Esophagus muscularis mucosa (tissue), 4 donors: ENCODE measurements at regions not wholly inside any gene's neighbourhood (a gene's known extent, or its start where the extent isn't known, plus 50 kb on each side); places are given as distances from the start of the nearest gene placed in this dataset.
A peak's percentile ranks its signal among the peaks of the same experiment; 100 is the strongest.
"Not testable (repeated sequence)": the region's sequence is repeated elsewhere in the genome, so short reads cannot be mapped to it uniquely, and the experiment has no call there.

Experiments used
- DNase-seq: peaks from one replicate; pipeline ENCODE4 v3.0.0-alpha.2; 2017; ENCODE audit errors: extremely low spot score
- H3K27ac ChIP-seq, 4 donors: fragments of 200-600 bp; sonication (generic); replicated peaks in 1 of 4; 1 replicate in 3 of 4; 2 replicates in 1 of 4; pipeline ENCODE4 v1.5.1; 2016 to 2019; ENCODE audit warnings: mild to moderate bottlenecking in 1 of 4
- H3K27me3 ChIP-seq, 4 donors: fragments of 200-600 bp; sonication (generic); one replicate each; pipeline versions ENCODE4 v1.5.1 to v1.6.0; 2016 to 2019
- H3K36me3 ChIP-seq, 4 donors: fragments of 200-600 bp; sonication (generic); one replicate each; pipeline ENCODE4 v1.5.1; 2016 to 2019
- H3K4me1 ChIP-seq, 4 donors: fragments of 200-600 bp; sonication (generic); one replicate each; pipeline ENCODE4 v1.5.1; 2016 to 2019
- H3K4me3 ChIP-seq, 4 donors: fragments of 200-600 bp; sonication (generic); 1 replicate in 2 of 4; 2 replicates in 2 of 4; pipeline ENCODE4 v1.5.1; 2016 to 2019; ENCODE audit warnings: mild to moderate bottlenecking in 4 of 4, moderate library complexity in 1 of 4
- H3K9me3 ChIP-seq, 4 donors: fragments of 200-600 bp; sonication (generic); 1 replicate in 3 of 4; 2 replicates in 1 of 4; pipeline ENCODE4 v1.5.1; 2016 to 2019
- CTCF ChIP-seq, 3 experiments: fragments of 200-600 bp in 2 of 3; fragments of 450-650 bp in 1 of 3; sonication (generic) in 2 of 3; IDR thresholded peaks; one replicate each; pipeline ENCODE4 v1.5.1; 2017 to 2019; ENCODE audit warnings: antibody characterized with exemption in 3 of 3, mild to moderate bottlenecking in 2 of 3, moderate library complexity in 1 of 3
- EP300 ChIP-seq: sonication (generic); formaldehyde crosslinking; IDR thresholded peaks from one replicate; pipeline ENCODE4 v1.6.1; 2017; ENCODE audit warnings: antibody characterized with exemption
- POLR2A ChIP-seq: fragments of 450-650 bp; IDR thresholded peaks from one replicate; pipeline ENCODE4 v1.6.1; 2017; ENCODE audit warnings: antibody characterized with exemption, moderate library complexity, mild to moderate bottlenecking, low read depth
- POLR2AphosphoS5 ChIP-seq, 2 donors: sonication (generic); formaldehyde crosslinking; IDR thresholded peaks; one replicate each; pipeline ENCODE4 v1.6.1; 2017; ENCODE audit warnings: antibody characterized with exemption in 2 of 2
- WGBS: methylation state at CpG from one replicate; pipeline ENCODE4 v1.1.5; 2018; 5-methylcytosine and 5-hydroxymethylcytosine counted together
- intact Hi-C: fragments of 100-400 bp; cut with DNase I; formaldehyde crosslinking; loops from one replicate; pipeline ENCODE4 v1.15.1; 2023

- 72% methylated on average over 2 of the region's 2 CpGs for WGBS
- H3K27me3 ChIP-seq, result peaks cover 0 to 15% (median 0%) of the 10 kb centered on the region in 4 donors
- H3K36me3 ChIP-seq, result no peaks in the 10 kb centered on the region
- no peaks in the 10 kb centered on the region for H3K9me3 ChIP-seq
- DNase-seq, result peak; percentile 68
- no peak overlapping the region for H3K27ac ChIP-seq
- intact Hi-C loops, result no loop called here
- no peaks in the 10 kb centered on the region for H3K4me1 ChIP-seq
- H3K4me3 ChIP-seq, result no peak overlapping the region
- no peak for TF ChIP-seq POLR2A
- TF ChIP-seq CTCF (IDR thresholded peaks at IDR 0.05), result no peak
- no peak for TF ChIP-seq POLR2AphosphoS5 (IDR thresholded peaks at IDR 0.05)
- TF ChIP-seq EP300, result no peak
These were observed 151.5 kb upstream of the PDE1C start for GRCh38 chr7:32221736-32222135.

- Histone ChIP-seq H3K4me1 (no peaks in the 10 kb centered on the region), H3K4me3 (no peak overlapping the region), H3K9me3 (no peaks in the 10 kb centered on the region), H3K36me3 (no peaks in the 10 kb centered on the region), H3K27me3 (peaks cover 0 to 15% (median 0%) of the 10 kb centered on the region in 4 donors), H3K27ac (no peak overlapping the region)
- intact Hi-C loops, result no loop called here
- DNase-seq, result peak; percentile 70
- 82% methylated on average over 2 of the region's 2 CpGs for WGBS
- TF ChIP-seq EP300 (no peak), CTCF (IDR thresholded peaks at IDR 0.05) (no peak), POLR2A (no peak), POLR2AphosphoS5 (IDR thresholded peaks at IDR 0.05) (no peak)
These were observed 150.8 kb upstream of the PDE1C start for GRCh38 chr7:32221056-32221455.

GRCh38 chr7:32219831-32220230 is 149.6 kb upstream of the PDE1C start:
- WGBS, result 40% methylated on average over 1 of the region's 1 CpG
- not testable (repeated sequence) for DNase-seq, H3K4me1 ChIP-seq, H3K4me3 ChIP-seq, H3K9me3 ChIP-seq, H3K27ac ChIP-seq, H3K36me3 ChIP-seq
- intact Hi-C loops, result loop anchor here (10.0 kb wide), 1 partner anchor 125 kb away; no protein-coding TSS in a partner anchor
- H3K27me3 ChIP-seq, result peaks cover 0 to 15% (median 0%) of the 10 kb centered on the region in 4 donors

- WGBS, result 81% methylated on average over 3 of the region's 3 CpGs
- intact Hi-C loops, result loop anchor here (10.0 kb wide), 1 partner anchor 125 kb away; no protein-coding TSS in a partner anchor
- Histone ChIP-seq H3K4me3 (no peak overlapping the region), H3K9me3 (no peaks in the 10 kb centered on the region), H3K27ac (no peak overlapping the region), H3K36me3 (no peaks in the 10 kb centered on the region), H3K4me1 (no peaks in the 10 kb centered on the region), H3K27me3 (peaks cover 0 to 15% (median 0%) of the 10 kb centered on the region in 4 donors)
- DNase-seq, result peak; percentile 45
- no peak for TF ChIP-seq CTCF (IDR thresholded peaks at IDR 0.05)
- no peak for TF ChIP-seq POLR2AphosphoS5 (IDR thresholded peaks at IDR 0.05)
- no peak for TF ChIP-seq POLR2A
- TF ChIP-seq EP300, result no peak
These were observed 149.2 kb upstream of the PDE1C start for GRCh38 chr7:32219416-32219815.

GRCh38 chr7:32218741-32219288 is 148.6 kb upstream of the PDE1C start:
- Histone ChIP-seq H3K4me3 (no peak overlapping the region), H3K36me3 (no peaks in the 10 kb centered on the region), H3K9me3 (no peaks in the 10 kb centered on the region), H3K27ac (no peak overlapping the region), H3K4me1 (no peaks in the 10 kb centered on the region), H3K27me3 (peaks cover 0 to 11% (median 0%) of the 10 kb centered on the region in 4 donors)
- intact Hi-C loops, result loop anchor here (10.0 kb wide), 1 partner anchor 126 kb away; no protein-coding TSS in a partner anchor
- TF ChIP-seq EP300, result no peak
- TF ChIP-seq POLR2A, result no peak
- TF ChIP-seq CTCF (IDR thresholded peaks at IDR 0.05), result no peak
- TF ChIP-seq POLR2AphosphoS5 (IDR thresholded peaks at IDR 0.05), result no peak
- WGBS, result 51% methylated on average over 3 of the region's 3 CpGs
- peak; percentile 77 for DNase-seq
